BLaER1 treated with 17β-estradiol and CSF1 and Interleukin-3, amounts not matched to agents 10 nM and 100 nM (cell line): ENCODE measurements at regions not wholly inside any gene's neighbourhood (a gene's known extent, or its start where the extent isn't known, plus 50 kb on each side); places are given as distances from the start of the nearest gene placed in this dataset.
"Not testable (repeated sequence)": the region's sequence is repeated elsewhere in the genome, so short reads cannot be mapped to it uniquely, and the experiment has no call there.

Experiments
- H3K27ac ChIP-seq, 11 experiments: shearing (Covaris generic); formaldehyde crosslinking; 2 replicates each; pipeline ENCODE4 v1.8.1; 2022
- H3K27me3 ChIP-seq, 11 experiments: shearing (Covaris generic); formaldehyde crosslinking; 2 replicates each; pipeline ENCODE4 v1.8.1; 2022
- H3K36me3 ChIP-seq, 11 experiments: shearing (Covaris generic); formaldehyde crosslinking; 2 replicates each; pipeline ENCODE4 v1.8.1; 2022
- H3K4me1 ChIP-seq, 10 experiments: shearing (Covaris generic); formaldehyde crosslinking; 2 replicates each; pipeline ENCODE4 v1.8.1; 2022
- H3K4me2 ChIP-seq, 11 experiments: shearing (Covaris generic); formaldehyde crosslinking; 2 replicates each; pipeline ENCODE4 v1.8.1; 2022
- H3K4me3 ChIP-seq, 10 experiments: shearing (Covaris generic); formaldehyde crosslinking; 2 replicates each; pipeline ENCODE4 v1.8.1; 2022
- H3K9ac ChIP-seq, 11 experiments: shearing (Covaris generic); formaldehyde crosslinking; 2 replicates each; pipeline ENCODE4 v1.8.1; 2022
- H3K9me3 ChIP-seq, 11 experiments: shearing (Covaris generic); formaldehyde crosslinking; replicated peaks in 1 of 11; 2 replicates each; pipeline ENCODE4 v1.8.1; 2022
- H4K20me1 ChIP-seq, 11 experiments: shearing (Covaris generic); formaldehyde crosslinking; 2 replicates each; pipeline ENCODE4 v1.8.1; 2022
- Cebpa-rat ChIP-seq, 11 experiments: shearing (Covaris generic); IDR thresholded peaks; 2 replicates each; pipeline ENCODE4 v1.8.1; 2022

- peak overlapping the region in 1 of 11 experiments; percentile 55; a peak in 2 of 22 replicates for H3K9ac ChIP-seq
- no peak overlapping the region for H3K4me3 ChIP-seq
- TF ChIP-seq Cebpa-rat (IDR thresholded peaks at IDR 0.05), result no peak
- H3K27me3 ChIP-seq, result no peaks in the 10 kb centered on the region
- peaks cover 0 to 65% (median 24%) of the 10 kb centered on the region in 10 experiments; a peak in 12 of 20 replicates for H3K4me1 ChIP-seq
- H3K9me3 ChIP-seq, result peaks cover 0 to 6% (median 0%) of the 10 kb centered on the region in 11 experiments; a peak in 2 of 22 replicates
- no peaks in the 10 kb centered on the region for H3K36me3 ChIP-seq
- H4K20me1 ChIP-seq, result no peaks in the 10 kb centered on the region
- peak overlapping the region in 5 of 11 experiments; percentile 65 to 89 (median 68); a peak in 10 of 22 replicates for H3K4me2 ChIP-seq
- peak overlapping the region in 4 of 11 experiments; percentile 25 to 90 (median 65); a peak in 8 of 22 replicates for H3K27ac ChIP-seq
Measured at GRCh38 chr18:22284581-22285360, 115.4 kb downstream of the GATA6 start.

GRCh38 chr18:22283855-22284254 is 114.5 kb downstream of the GATA6 start:
- not testable (repeated sequence) for H3K36me3 ChIP-seq, H3K9me3 ChIP-seq, H4K20me1 ChIP-seq, H3K27me3 ChIP-seq, H3K4me3 ChIP-seq, H3K9ac ChIP-seq
- peak overlapping the region in 3 of 11 experiments; percentile 53 to 90 (median 68); a peak in 6 of 22 replicates for H3K27ac ChIP-seq
- peak overlapping the region in 4 of 11 experiments; percentile 23 to 69 (median 53); a peak in 6 of 22 replicates for H3K4me2 ChIP-seq
- peaks cover 0 to 65% (median 24%) of the 10 kb centered on the region in 10 experiments; a peak in 12 of 20 replicates for H3K4me1 ChIP-seq

GRCh38 chr18:22283397-22283796 is 114.0 kb downstream of the GATA6 start:
- Histone ChIP-seq H3K4me2 (peak overlapping the region in 4 of 11 experiments; percentile 23 to 69 (median 53); a peak in 6 of 22 replicates), H3K9me3 (peaks cover 0 to 6% (median 0%) of the 10 kb centered on the region in 11 experiments; a peak in 1 of 22 replicates), H3K27ac (peak overlapping the region in 3 of 11 experiments; percentile 53 to 90 (median 68); a peak in 7 of 22 replicates), H3K4me1 (peaks cover 0 to 65% (median 24%) of the 10 kb centered on the region in 10 experiments; a peak in 12 of 20 replicates), H3K4me3 (no peak overlapping the region), H4K20me1 (no peaks in the 10 kb centered on the region), H3K36me3 (no peaks in the 10 kb centered on the region), H3K27me3 (no peaks in the 10 kb centered on the region), H3K9ac (peak overlapping the region in 1 of 11 experiments; percentile 51; a peak in 1 of 22 replicates)
- TF ChIP-seq Cebpa-rat (IDR thresholded peaks at IDR 0.05), result no peak

- Histone ChIP-seq H3K27ac (peak overlapping the region in 3 of 11 experiments; percentile 53 to 90 (median 68); a peak in 8 of 22 replicates), H3K36me3 (no peaks in the 10 kb centered on the region), H4K20me1 (no peaks in the 10 kb centered on the region), H3K4me1 (peaks cover 0 to 65% (median 24%) of the 10 kb centered on the region in 10 experiments; a peak in 12 of 20 replicates), H3K9me3 (peaks cover 0 to 6% (median 0%) of the 10 kb centered on the region in 11 experiments; a peak in 1 of 22 replicates), H3K27me3 (no peaks in the 10 kb centered on the region), H3K9ac (peak overlapping the region in 1 of 11 experiments; percentile 51; a peak in 1 of 22 replicates), H3K4me2 (peak overlapping the region in 4 of 11 experiments; percentile 23 to 69 (median 53); a peak in 6 of 22 replicates), H3K4me3 (no peak overlapping the region)
- no peak for TF ChIP-seq Cebpa-rat (IDR thresholded peaks at IDR 0.05)
Measured at GRCh38 chr18:22283116-22283395, 113.7 kb downstream of the GATA6 start.

- H4K20me1 ChIP-seq, result no peaks in the 10 kb centered on the region
- H3K9me3 ChIP-seq, result peaks cover 0 to 6% (median 0%) of the 10 kb centered on the region in 11 experiments; a peak in 1 of 22 replicates
- no peaks in the 10 kb centered on the region for H3K36me3 ChIP-seq
- peak overlapping the region in 6 of 11 experiments; percentile 20 to 74 (median 54); a peak in 9 of 22 replicates for H3K4me2 ChIP-seq
- H3K4me3 ChIP-seq, result no peak overlapping the region
- TF ChIP-seq Cebpa-rat (IDR thresholded peaks at IDR 0.05), result no peak
- H3K4me1 ChIP-seq, result peaks cover 0 to 62% (median 24%) of the 10 kb centered on the region in 10 experiments; a peak in 12 of 20 replicates
- peak overlapping the region in 5 of 11 experiments; percentile 24 to 90 (median 54); a peak in 10 of 22 replicates for H3K27ac ChIP-seq
- H3K27me3 ChIP-seq, result no peaks in the 10 kb centered on the region
- H3K9ac ChIP-seq, result peak overlapping the region in 1 of 11 experiments; percentile 51; a peak in 1 of 22 replicates
Measured at GRCh38 chr18:22282311-22283115, 113.1 kb downstream of the GATA6 start.

- Histone ChIP-seq H3K9me3 (peaks cover 0 to 6% (median 0%) of the 10 kb centered on the region in 11 experiments; a peak in 1 of 22 replicates), H3K27me3 (no peaks in the 10 kb centered on the region), H3K4me3 (no peak overlapping the region), H3K4me2 (no peak overlapping the region), H3K36me3 (no peaks in the 10 kb centered on the region), H4K20me1 (no peaks in the 10 kb centered on the region), H3K27ac (no peak overlapping the region), H3K9ac (no peak overlapping the region), H3K4me1 (peaks cover 0 to 41% (median 10%) of the 10 kb centered on the region in 10 experiments; a peak in 12 of 20 replicates)
- TF ChIP-seq Cebpa-rat (IDR thresholded peaks at IDR 0.05), result no peak
Measured at GRCh38 chr18:22280453-22280750, 111.0 kb downstream of the GATA6 start.

- TF ChIP-seq Cebpa-rat (IDR thresholded peaks at IDR 0.05), result no peak
- Histone ChIP-seq H3K27me3 (no peaks in the 10 kb centered on the region), H3K9ac (no peak overlapping the region), H3K4me3 (no peak overlapping the region), H4K20me1 (no peaks in the 10 kb centered on the region), H3K9me3 (peaks cover 0 to 6% (median 0%) of the 10 kb centered on the region in 11 experiments; a peak in 1 of 22 replicates), H3K27ac (no peak overlapping the region), H3K4me2 (no peak overlapping the region), H3K36me3 (no peaks in the 10 kb centered on the region), H3K4me1 (peaks cover 0 to 36% (median 6%) of the 10 kb centered on the region in 10 experiments; a peak in 12 of 20 replicates)
Measured at GRCh38 chr18:22279741-22280452, 110.5 kb downstream of the GATA6 start.

GRCh38 chr18:22278798-22279197 is 109.4 kb downstream of the GATA6 start:
- Histone ChIP-seq H3K4me1 (peaks cover 0 to 25% (median 6%) of the 10 kb centered on the region in 10 experiments; a peak in 12 of 20 replicates), H3K27me3 (no peaks in the 10 kb centered on the region), H3K36me3 (no peaks in the 10 kb centered on the region), H3K4me2 (no peak overlapping the region), H3K9me3 (peaks cover 0 to 6% (median 0%) of the 10 kb centered on the region in 11 experiments; a peak in 1 of 22 replicates), H3K27ac (no peak overlapping the region), H4K20me1 (no peaks in the 10 kb centered on the region), H3K9ac (no peak overlapping the region), H3K4me3 (no peak overlapping the region)
- no peak for TF ChIP-seq Cebpa-rat (IDR thresholded peaks at IDR 0.05)
